GM12872 (cell line): ENCODE measurements at regions not wholly inside any gene's neighbourhood (a gene's known extent, or its start where the extent isn't known, plus 50 kb on each side); places are given as distances from the start of the nearest gene placed in this dataset.

Experiments
- CTCF ChIP-seq: IDR thresholded peaks from 3 replicates; pipeline ENCODE4 v1.5.1; 2011; ENCODE audit warnings: low read depth, mild to moderate bottlenecking, low read length, moderate library complexity; ENCODE audit not compliant: insufficient read depth

GRCh38 chr6:14881398-14881797 is 364.5 kb upstream of the JARID2 start:
- TF ChIP-seq CTCF = no peak

DNA sequence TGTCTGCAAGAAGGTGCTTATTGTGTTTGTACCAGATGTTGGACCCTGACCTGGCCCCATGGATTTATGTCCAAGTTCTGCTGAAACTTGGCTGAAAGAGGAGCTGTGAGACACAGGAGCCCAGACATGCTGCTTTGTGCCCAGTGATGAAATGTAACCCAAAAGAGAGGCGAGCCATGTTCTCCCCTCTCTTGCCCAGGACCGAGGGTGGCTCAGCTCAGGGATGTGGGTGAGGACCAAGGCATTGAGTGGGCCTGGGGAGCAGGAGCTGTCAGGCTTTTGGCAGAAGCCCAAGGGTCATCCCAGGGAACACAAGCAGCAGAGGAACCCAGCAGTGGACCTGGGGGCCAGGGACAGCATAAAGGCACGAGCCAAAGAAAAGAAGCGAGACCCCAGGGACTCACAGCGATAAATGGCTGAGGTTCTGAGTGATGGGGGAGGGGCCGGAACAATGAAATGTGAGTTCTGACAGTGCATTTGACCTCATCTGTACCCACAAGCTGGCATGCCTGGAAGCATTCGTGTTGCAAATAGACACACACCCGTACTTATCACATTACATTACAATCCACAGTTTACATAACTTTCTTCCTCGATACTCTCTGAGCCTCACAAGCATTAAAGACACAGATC is 363.4 kb upstream of the JARID2 start:
- no peak for TF ChIP-seq CTCF

GRCh38 chr6:14883921-14884320 is 361.9 kb upstream of the JARID2 start:
- TF ChIP-seq CTCF = no peak

GRCh38 chr6:14885498-14885897 is 360.4 kb upstream of the JARID2 start:
- no peak for TF ChIP-seq CTCF

DNA sequence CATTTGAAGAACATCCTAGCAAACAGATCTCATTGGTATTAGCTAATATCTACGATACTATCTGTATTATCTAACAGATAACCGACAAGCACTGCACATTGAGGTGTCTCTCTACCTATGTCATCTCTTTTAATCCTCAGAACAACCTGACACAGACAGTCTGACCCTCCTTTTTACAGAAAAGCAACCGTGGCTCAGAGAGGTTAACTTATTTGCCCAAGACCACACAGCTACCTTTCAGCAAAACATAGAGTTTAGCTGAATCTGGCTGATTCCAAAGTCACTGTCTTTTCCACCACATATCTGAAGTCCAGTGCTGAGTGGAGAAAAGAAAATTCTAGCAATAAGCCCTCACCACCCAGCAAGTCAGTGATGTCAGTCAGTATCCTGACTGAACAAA is 358.7 kb upstream of the JARID2 start:
- no peak for TF ChIP-seq CTCF

- no peak for TF ChIP-seq CTCF
These were observed 357.8 kb upstream of the JARID2 start for GRCh38 chr6:14887986-14888574.

- TF ChIP-seq CTCF = no peak
These were observed 357.3 kb upstream of the JARID2 start for GRCh38 chr6:14888575-14889000.

- TF ChIP-seq CTCF = no peak
These were observed 356.7 kb upstream of the JARID2 start for GRCh38 chr6:14889188-14889587.
